Muscle layer of colon (tissue), 2 donors: ENCODE measurements at regions not wholly inside any gene's neighbourhood (a gene's known extent, or its start where the extent isn't known, plus 50 kb on each side); places are given as distances from the start of the nearest gene placed in this dataset.

Experiments used
- H3K27ac ChIP-seq: one replicate; pipeline ENCODE4 v1.7.0; 2013; ENCODE audit warnings: low read depth, mild to moderate bottlenecking, low read length, moderate library complexity
- H3K27me3 ChIP-seq, 2 donors: one replicate each; pipeline ENCODE4 v1.7.0; 2013; ENCODE audit warnings: low read length in 2 of 2, mild to moderate bottlenecking in 2 of 2; ENCODE audit not compliant: insufficient read depth in 2 of 2, control insufficient read depth in 1 of 2
- H3K36me3 ChIP-seq: one replicate; pipeline ENCODE4 v1.7.0; 2013; ENCODE audit warnings: mild to moderate bottlenecking, low read length; ENCODE audit not compliant: insufficient read depth
- H3K4me1 ChIP-seq: one replicate; pipeline ENCODE4 v1.7.0; 2013; ENCODE audit warnings: mild to moderate bottlenecking, low read length; ENCODE audit not compliant: insufficient read depth
- H3K4me3 ChIP-seq, 2 donors: one replicate each; pipeline ENCODE4 v1.7.0; 2013; ENCODE audit warnings: low read length in 2 of 2, low read depth in 1 of 2, mild to moderate bottlenecking in 1 of 2, moderate library complexity in 1 of 2
- H3K9ac ChIP-seq: one replicate; pipeline ENCODE4 v1.7.0; 2013; ENCODE audit warnings: low read length
- H3K9me3 ChIP-seq: one replicate; pipeline ENCODE4 v1.7.0; 2013; ENCODE audit warnings: mild to moderate bottlenecking, low read length
- donor health status: abdominal sarcoma.
- donor health status: Adenocarcinoma of cecum.

GRCh38 chr20:40082436-40082835 is 606.6 kb downstream of the MAFB start:
- Histone ChIP-seq H3K36me3 (no peaks in the 10 kb centered on the region), H3K9ac (no peak overlapping the region), H3K27me3 (no peaks in the 10 kb centered on the region), H3K27ac (no peak overlapping the region), H3K9me3 (no peaks in the 10 kb centered on the region), H3K4me3 (no peak overlapping the region), H3K4me1 (no peaks in the 10 kb centered on the region)

DNA sequence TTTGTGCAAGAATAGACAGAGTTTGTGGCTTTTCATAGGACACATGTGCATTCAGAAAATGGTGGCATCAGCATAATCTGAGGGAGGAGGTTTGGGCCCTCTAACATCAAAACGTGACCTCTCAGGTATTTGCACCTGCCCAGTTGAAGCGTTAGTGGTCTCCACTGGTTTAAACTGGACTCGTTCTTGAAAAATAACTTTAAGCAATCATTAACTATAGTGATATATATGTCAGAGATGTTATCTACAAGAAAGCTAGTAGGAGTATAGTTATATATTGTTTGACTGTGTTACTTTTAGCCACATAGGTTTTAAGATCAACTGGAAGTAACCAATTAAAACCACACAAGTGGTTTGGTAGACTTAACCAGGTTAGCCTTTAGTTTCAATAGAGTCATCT is 607.4 kb downstream of the MAFB start:
- Histone ChIP-seq H3K9ac (no peak overlapping the region), H3K36me3 (no peaks in the 10 kb centered on the region), H3K27me3 (no peaks in the 10 kb centered on the region), H3K4me1 (no peaks in the 10 kb centered on the region), H3K9me3 (no peaks in the 10 kb centered on the region), H3K4me3 (no peak overlapping the region), H3K27ac (no peak overlapping the region)

DNA sequence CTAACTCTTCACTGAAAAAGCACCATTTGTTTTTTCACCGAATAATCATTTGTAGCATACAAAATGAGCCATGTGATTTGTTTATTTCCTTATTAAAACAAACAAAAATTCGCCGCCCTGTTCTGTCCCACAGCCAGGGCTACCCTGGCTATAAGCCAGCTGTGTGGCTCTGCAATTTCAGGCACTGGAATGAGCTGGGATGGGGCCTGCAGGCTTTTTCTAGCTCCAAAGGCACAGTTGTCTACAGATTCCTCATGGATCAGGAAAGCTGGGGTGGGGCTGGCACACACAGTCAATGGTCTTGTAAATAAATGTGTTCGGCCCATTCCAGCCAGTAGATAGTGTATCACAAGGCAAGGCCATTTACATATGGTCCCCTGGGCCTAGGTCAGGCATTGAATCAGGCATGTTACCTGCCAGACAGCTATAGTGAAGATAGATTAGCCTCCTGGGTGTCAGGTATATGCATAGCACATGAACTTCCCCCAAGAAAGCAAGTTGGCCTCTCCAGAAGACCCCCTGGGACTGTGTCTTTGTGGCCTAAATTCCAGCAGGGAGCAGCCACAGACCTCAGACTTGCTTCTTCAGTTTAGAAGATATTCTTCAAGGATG is 608.9 kb downstream of the MAFB start:
- H3K9me3 ChIP-seq = no peaks in the 10 kb centered on the region
- H3K27ac ChIP-seq = no peak overlapping the region
- H3K36me3 ChIP-seq = no peaks in the 10 kb centered on the region
- no peak overlapping the region for H3K4me3 ChIP-seq
- H3K27me3 ChIP-seq = no peaks in the 10 kb centered on the region
- H3K9ac ChIP-seq = no peak overlapping the region
- H3K4me1 ChIP-seq = no peaks in the 10 kb centered on the region

DNA sequence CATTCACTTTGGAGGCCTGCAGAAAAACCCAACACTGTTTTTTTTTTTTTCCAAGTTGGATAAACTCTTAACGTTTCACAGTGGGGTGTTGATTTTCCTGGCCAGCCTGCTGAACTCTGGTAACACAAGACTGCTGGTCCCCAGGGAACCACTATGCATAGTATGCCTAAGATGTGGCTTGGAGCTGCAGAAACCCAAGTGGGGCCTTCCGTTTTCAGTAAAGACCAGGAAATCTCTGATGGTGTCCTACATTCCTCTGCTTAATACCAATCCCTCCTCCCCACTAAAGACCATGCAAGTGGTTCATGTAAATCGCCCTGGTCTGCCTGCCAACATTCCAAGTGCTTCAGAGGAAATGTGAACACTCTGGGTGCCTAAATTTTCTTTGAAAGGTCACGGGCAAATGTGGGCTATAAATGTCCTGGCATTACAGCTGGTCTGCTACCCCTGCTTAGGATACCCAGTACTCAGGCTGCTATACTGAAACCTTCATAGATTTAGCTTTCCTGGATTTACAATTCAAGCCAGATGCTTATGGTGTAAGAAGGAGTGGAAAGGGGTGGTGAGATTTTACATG is 615.4 kb downstream of the MAFB start:
- no peak overlapping the region for H3K9ac ChIP-seq
- H3K36me3 ChIP-seq = no peaks in the 10 kb centered on the region
- H3K27ac ChIP-seq = no peak overlapping the region
- H3K27me3 ChIP-seq = no peaks in the 10 kb centered on the region
- H3K4me1 ChIP-seq = no peaks in the 10 kb centered on the region
- H3K4me3 ChIP-seq = no peak overlapping the region
- H3K9me3 ChIP-seq = no peaks in the 10 kb centered on the region

- Histone ChIP-seq H3K27me3 (no peaks in the 10 kb centered on the region), H3K9ac (no peak overlapping the region), H3K4me3 (no peak overlapping the region)
These were observed 616.1 kb downstream of the MAFB start for GRCh38 chr20:40072907-40073306.

DNA sequence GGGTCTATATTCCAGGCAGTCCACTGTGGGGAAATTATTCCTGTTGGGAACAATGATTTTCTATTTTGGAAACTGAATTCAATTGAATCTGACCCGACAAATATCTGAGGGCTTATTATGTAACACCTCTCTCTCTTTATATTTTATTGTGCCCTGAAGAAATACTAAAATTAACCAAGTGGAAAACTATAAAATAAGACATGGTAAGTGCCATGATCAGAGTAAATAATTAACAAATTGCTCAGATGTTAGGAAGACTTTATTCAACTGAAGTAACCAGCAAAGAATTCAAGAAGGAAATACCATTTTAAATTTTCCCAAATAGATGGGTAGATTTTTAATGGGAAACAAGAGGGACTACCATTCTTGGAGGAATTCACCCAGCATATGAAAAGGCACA is 632.9 kb downstream of the MAFB start:
- no peaks in the 10 kb centered on the region for H3K9me3 ChIP-seq

More at GRCh38 chr20:40072907-40073306, 616.1 kb downstream of the MAFB start:
- no peaks in the 10 kb centered on the region for H3K9me3 ChIP-seq
- no peak overlapping the region for H3K27ac ChIP-seq
- H3K4me1 ChIP-seq = no peaks in the 10 kb centered on the region
- no peaks in the 10 kb centered on the region for H3K36me3 ChIP-seq

GRCh38 chr20:40055711-40056110 is 633.3 kb downstream of the MAFB start:
- H3K36me3 ChIP-seq = no peaks in the 10 kb centered on the region
- H3K4me3 ChIP-seq = no peak overlapping the region
- H3K27me3 ChIP-seq = no peaks in the 10 kb centered on the region
- no peak overlapping the region for H3K27ac ChIP-seq
- no peaks in the 10 kb centered on the region for H3K4me1 ChIP-seq
- no peaks in the 10 kb centered on the region for H3K9me3 ChIP-seq
- no peak overlapping the region for H3K9ac ChIP-seq

More for the DNA sequence above, 632.9 kb downstream of the MAFB start:
- Histone ChIP-seq H3K4me3 (no peak overlapping the region), H3K4me1 (no peaks in the 10 kb centered on the region), H3K27me3 (no peaks in the 10 kb centered on the region), H3K27ac (no peak overlapping the region), H3K9ac (no peak overlapping the region), H3K36me3 (no peaks in the 10 kb centered on the region)

DNA sequence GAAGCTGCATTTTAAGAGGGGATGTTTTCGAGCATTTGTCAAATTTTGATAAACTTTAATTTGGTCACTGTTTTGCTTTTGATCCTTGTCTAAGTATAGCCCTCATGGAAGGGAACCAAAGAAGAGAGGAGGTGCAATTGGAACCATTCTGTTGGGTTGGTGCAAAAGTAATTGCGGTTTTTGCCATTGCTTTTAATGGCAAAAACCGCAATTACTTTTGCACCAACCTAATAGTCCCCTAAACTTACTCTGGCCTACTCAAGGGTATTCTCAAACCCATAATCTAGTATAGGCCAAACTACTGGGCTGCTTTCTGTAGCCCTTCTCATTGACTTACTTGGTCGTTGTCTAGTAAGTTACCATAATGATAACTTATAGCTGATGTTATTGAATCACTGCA is 634.7 kb downstream of the MAFB start:
- Histone ChIP-seq H3K9ac (no peak overlapping the region), H3K9me3 (no peaks in the 10 kb centered on the region), H3K27ac (no peak overlapping the region), H3K27me3 (no peaks in the 10 kb centered on the region), H3K4me1 (no peaks in the 10 kb centered on the region), H3K4me3 (no peak overlapping the region), H3K36me3 (no peaks in the 10 kb centered on the region)

GRCh38 chr20:40050596-40050995 is 638.4 kb downstream of the MAFB start:
- Histone ChIP-seq H3K36me3 (no peaks in the 10 kb centered on the region), H3K4me3 (no peak overlapping the region), H3K9me3 (no peaks in the 10 kb centered on the region), H3K4me1 (no peaks in the 10 kb centered on the region), H3K27me3 (no peaks in the 10 kb centered on the region), H3K9ac (no peak overlapping the region), H3K27ac (no peak overlapping the region)

GRCh38 chr20:40049854-40050253 is 639.2 kb downstream of the MAFB start:
- Histone ChIP-seq H3K9ac (no peak overlapping the region), H3K9me3 (no peaks in the 10 kb centered on the region), H3K36me3 (no peaks in the 10 kb centered on the region), H3K4me3 (no peak overlapping the region), H3K4me1 (no peaks in the 10 kb centered on the region), H3K27ac (no peak overlapping the region), H3K27me3 (no peaks in the 10 kb centered on the region)

DNA sequence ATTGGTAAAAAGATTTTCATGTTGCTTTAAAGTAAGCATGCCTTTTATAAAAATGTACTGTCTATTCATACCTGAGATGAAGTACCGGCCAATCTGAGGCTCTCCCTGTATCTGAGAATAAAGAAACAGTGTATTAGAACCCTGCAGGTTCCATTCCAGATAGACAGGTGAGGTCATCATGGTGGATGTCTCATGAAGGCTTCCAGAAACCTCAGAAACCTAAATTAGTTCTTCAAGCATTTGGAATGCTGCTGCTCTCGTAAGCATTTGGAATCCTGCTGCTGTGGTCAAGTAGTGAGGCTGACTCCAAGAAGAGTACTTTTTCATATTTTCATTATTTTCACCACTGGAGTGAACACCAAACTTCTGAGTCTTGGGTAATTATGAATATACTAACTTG is 642.3 kb downstream of the MAFB start:
- H3K9me3 ChIP-seq = no peaks in the 10 kb centered on the region
- H3K9ac ChIP-seq = no peak overlapping the region
- H3K27me3 ChIP-seq = no peaks in the 10 kb centered on the region
- no peak overlapping the region for H3K27ac ChIP-seq
- H3K4me1 ChIP-seq = no peaks in the 10 kb centered on the region
- H3K36me3 ChIP-seq = no peaks in the 10 kb centered on the region
- no peak overlapping the region for H3K4me3 ChIP-seq

GRCh38 chr20:40037511-40037910 is 651.5 kb downstream of the MAFB start:
- no peak overlapping the region for H3K27ac ChIP-seq
- no peaks in the 10 kb centered on the region for H3K4me1 ChIP-seq
- H3K27me3 ChIP-seq = no peaks in the 10 kb centered on the region
- H3K9me3 ChIP-seq = no peaks in the 10 kb centered on the region
- H3K36me3 ChIP-seq = no peaks in the 10 kb centered on the region
- H3K9ac ChIP-seq = no peak overlapping the region
- H3K4me3 ChIP-seq = no peak overlapping the region
